HTR-8/SVneo (cell line): ENCODE measurements at regions not wholly inside any gene's neighbourhood (a gene's known extent, or its start where the extent isn't known, plus 50 kb on each side); places are given as distances from the start of the nearest gene placed in this dataset.
"Not testable (repeated sequence)": the region's sequence is repeated elsewhere in the genome, so short reads cannot be mapped to it uniquely, and the experiment has no call there.

ENCODE experiments used
- DNase-seq: peaks from one replicate; pipeline ENCODE4 v3.0.0; 2011; ENCODE audit warnings: low spot score, mixed read lengths; ENCODE audit not compliant: insufficient read length
- FAIRE-seq: peaks from 2 replicates; lab custom pipeline; 2011; peaks lifted over from hg19 to GRCh38; lab: Jason Lieb, UNC

GRCh38 chr14:40240245-40240859, 808.1 kb upstream of the FBXO33 start:
- FAIRE-seq (no peak), DNase-seq (no peak)

- no peak for DNase-seq
- no peak for FAIRE-seq
Measured at GRCh38 chr14:40232302-40232701, 800.1 kb upstream of the FBXO33 start.

GRCh38 chr14:40229676-40230075, 797.4 kb upstream of the FBXO33 start:
- FAIRE-seq, result no peak
- DNase-seq, result no peak

- DNase-seq (no peak), FAIRE-seq (no peak)
Measured at GRCh38 chr14:40222996-40223395, 790.8 kb upstream of the FBXO33 start.

- no peak for FAIRE-seq
- no peak for DNase-seq
Measured at GRCh38 chr14:40221428-40221827, 789.2 kb upstream of the FBXO33 start.

GRCh38 chr14:40219032-40219431, 786.8 kb upstream of the FBXO33 start:
- no peak for FAIRE-seq
- no peak for DNase-seq

GRCh38 chr14:40218282-40218941, 786.2 kb upstream of the FBXO33 start:
- DNase-seq (no peak), FAIRE-seq (no peak)

GRCh38 chr14:40216976-40217375, 784.7 kb upstream of the FBXO33 start:
- no peak for DNase-seq
- no peak for FAIRE-seq

GRCh38 chr14:40216408-40216807, 784.2 kb upstream of the FBXO33 start:
- not testable (repeated sequence) for DNase-seq, FAIRE-seq

GRCh38 chr14:40213701-40214100, 781.5 kb upstream of the FBXO33 start:
- FAIRE-seq (no peak), DNase-seq (no peak)

- DNase-seq (no peak), FAIRE-seq (no peak)
Measured at GRCh38 chr14:40204441-40205175, 772.4 kb upstream of the FBXO33 start.

GRCh38 chr14:40199101-40199500, 766.9 kb upstream of the FBXO33 start:
- no peak for DNase-seq

GRCh38 chr14:40197344-40197743, 765.1 kb upstream of the FBXO33 start:
- no peak for FAIRE-seq

More at GRCh38 chr14:40199101-40199500, 766.9 kb upstream of the FBXO33 start:
- no peak for FAIRE-seq

GRCh38 chr14:40188006-40188405, 755.8 kb upstream of the FBXO33 start:
- DNase-seq (no peak), FAIRE-seq (no peak)

More at GRCh38 chr14:40197344-40197743, 765.1 kb upstream of the FBXO33 start:
- DNase-seq, result no peak

- FAIRE-seq (no peak), DNase-seq (peak; percentile 23)
Measured at GRCh38 chr14:40164083-40164482, 731.9 kb upstream of the FBXO33 start.

- FAIRE-seq, result no peak
- no peak for DNase-seq
Measured at GRCh38 chr14:40139657-40140056, 707.4 kb upstream of the FBXO33 start.

GRCh38 chr14:40133463-40133862, 701.2 kb upstream of the FBXO33 start:
- no peak for DNase-seq
- FAIRE-seq, result no peak

GRCh38 chr14:40129159-40129558, 696.9 kb upstream of the FBXO33 start:
- FAIRE-seq (no peak), DNase-seq (no peak)

GRCh38 chr14:40123816-40124215, 691.6 kb upstream of the FBXO33 start:
- no peak for DNase-seq
- no peak for FAIRE-seq

GRCh38 chr14:40122968-40123648, 690.9 kb upstream of the FBXO33 start:
- no peak for DNase-seq

GRCh38 chr14:40119765-40120164, 687.5 kb upstream of the FBXO33 start:
- DNase-seq, result no peak
- no peak for FAIRE-seq

More at GRCh38 chr14:40122968-40123648, 690.9 kb upstream of the FBXO33 start:
- no peak for FAIRE-seq
